Fibroblast of skin of scalp (primary cell): ENCODE measurements at regions not wholly inside any gene's neighbourhood (a gene's known extent, or its start where the extent isn't known, plus 50 kb on each side); places are given as distances from the start of the nearest gene placed in this dataset.

ENCODE experiments used
- DNase-seq: peaks from one replicate; pipeline ENCODE4 v3.0.0-alpha.2; 2013

DNA sequence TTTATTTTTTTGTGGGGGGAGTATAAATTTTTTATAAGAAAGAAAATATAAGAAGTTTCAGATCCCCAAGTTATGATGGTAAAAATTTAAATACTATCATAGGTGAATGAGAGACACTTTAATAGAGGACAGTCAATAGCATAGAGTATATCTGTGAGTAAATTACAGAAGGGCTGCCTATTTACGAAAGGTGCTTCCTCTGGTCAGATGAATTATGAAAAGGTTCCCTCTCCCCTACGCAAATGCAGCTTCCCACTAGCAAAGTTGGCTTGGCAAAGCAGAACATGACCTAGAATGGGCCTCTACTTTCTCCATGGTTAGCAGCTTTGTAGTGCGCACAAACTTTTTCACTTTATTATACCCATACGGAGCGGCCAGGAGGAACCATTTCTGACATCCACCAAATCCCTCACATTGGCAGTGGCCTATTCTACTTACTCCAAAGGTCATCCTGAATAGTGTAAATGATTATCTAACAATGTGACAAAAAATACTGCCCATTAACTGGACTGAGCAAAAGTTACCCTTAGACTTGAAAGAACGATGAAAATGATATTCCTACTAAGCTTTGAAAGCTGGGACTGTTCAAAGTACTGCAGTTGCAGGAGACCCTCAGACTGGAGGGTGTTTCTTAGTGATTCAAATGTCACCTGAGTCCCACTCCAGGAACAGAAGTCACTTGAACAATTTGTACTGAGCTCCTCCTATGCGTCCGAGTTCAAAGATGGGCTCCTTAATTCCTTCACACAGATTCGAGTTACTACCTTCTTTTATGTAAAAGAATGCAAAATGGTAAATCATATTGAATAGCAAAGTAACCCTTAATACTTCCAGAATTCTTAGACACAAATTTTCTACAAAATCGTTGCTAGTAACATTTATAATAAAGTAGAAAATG, 148.5 kb downstream of the NOL4 start:
- DNase-seq: no peak

GRCh38 chr18:34061226-34061625, 163.5 kb downstream of the NOL4 start:
- DNase-seq: no peak

- no peak for DNase-seq
Measured at GRCh38 chr18:34055227-34055626, 169.5 kb downstream of the NOL4 start.

DNA sequence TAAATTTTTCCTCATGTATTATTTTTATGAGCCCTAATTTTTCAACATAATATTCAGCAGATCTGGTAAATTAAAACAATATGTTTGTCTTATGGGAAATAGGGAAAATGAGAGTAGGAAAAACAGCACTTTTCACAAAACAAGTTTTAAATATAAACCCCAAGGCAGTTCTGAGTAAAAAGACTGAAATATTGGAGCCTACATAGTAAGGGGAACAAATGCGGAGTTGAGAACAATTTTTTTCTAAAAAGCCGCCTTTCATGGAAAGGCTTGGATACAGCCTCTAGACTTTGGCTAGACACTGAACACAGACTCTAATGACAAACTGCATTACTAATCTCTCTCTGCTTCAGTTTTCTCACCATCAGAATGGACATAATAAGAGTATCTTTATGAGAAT, 174.1 kb downstream of the NOL4 start:
- no peak for DNase-seq

GRCh38 chr18:34049511-34049910, 175.2 kb downstream of the NOL4 start:
- no peak for DNase-seq

DNA sequence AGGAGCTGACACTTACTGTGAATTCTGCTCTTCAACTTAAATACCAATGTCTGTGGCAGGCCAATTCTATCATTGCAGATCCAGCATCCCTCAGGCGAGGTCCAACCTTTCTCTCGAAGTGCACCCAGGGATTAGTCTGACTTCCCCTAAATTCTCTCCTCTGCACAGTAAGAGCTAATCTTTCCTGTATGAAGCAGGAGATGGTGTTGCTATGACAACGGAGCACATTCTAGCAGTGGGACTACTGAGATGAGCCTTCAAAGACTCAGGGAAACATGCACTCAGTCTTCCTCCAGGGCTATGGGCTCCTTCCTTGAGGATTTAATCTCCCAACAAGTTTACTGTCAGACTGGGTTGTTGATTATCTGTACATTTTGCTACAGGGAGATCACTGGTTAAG, 176.3 kb downstream of the NOL4 start:
- no peak for DNase-seq

- no peak for DNase-seq
Measured at GRCh38 chr18:34042423-34043146, 182.1 kb downstream of the NOL4 start.

DNA sequence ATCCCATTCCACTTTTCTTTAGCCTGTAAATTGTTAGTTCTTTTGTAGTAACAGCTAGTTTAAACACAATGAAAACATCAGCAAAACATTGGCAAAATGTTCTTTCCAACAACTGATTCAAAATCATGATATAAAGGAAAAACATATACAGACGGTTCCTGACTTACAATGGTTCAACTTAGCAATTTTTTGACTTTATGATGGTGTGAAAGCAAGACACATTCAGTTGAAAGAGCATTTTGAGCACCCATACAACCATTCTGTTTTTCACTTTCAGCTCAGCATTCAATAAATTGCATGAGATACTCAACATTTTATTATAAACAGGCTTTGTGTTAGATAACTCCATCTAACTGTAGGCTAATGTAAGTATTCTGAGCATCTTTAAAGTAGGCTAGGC, 185.1 kb downstream of the NOL4 start:
- DNase-seq: no peak

DNA sequence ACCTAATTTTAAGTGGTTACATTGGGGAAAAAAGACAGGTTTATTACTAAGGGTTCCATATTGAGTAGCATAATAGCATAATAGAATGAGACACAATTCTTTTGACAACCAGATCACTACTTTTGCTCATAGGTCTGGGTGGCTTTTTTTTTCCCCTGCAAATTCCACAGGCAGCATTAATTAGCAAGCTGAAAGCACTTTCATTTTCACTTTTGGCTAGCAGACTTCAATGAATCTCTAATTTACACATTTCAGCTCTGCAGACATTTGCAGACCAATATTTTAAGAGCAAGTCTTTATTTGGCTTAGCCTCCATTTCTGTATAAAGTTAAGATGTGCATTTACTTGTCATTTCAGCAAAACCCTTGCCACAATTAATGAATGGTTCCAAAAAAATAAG, 185.5 kb downstream of the NOL4 start:
- peak; percentile 1 for DNase-seq

- DNase-seq: peak; percentile 9
Measured at GRCh38 chr18:34038086-34038485, 186.6 kb downstream of the NOL4 start.

GRCh38 chr18:34033968-34034367, 190.7 kb downstream of the NOL4 start:
- no peak for DNase-seq

GRCh38 chr18:34031810-34032209, 192.9 kb downstream of the NOL4 start:
- no peak for DNase-seq

- no peak for DNase-seq
Measured at GRCh38 chr18:34028324-34028723, 196.4 kb downstream of the NOL4 start.

DNA sequence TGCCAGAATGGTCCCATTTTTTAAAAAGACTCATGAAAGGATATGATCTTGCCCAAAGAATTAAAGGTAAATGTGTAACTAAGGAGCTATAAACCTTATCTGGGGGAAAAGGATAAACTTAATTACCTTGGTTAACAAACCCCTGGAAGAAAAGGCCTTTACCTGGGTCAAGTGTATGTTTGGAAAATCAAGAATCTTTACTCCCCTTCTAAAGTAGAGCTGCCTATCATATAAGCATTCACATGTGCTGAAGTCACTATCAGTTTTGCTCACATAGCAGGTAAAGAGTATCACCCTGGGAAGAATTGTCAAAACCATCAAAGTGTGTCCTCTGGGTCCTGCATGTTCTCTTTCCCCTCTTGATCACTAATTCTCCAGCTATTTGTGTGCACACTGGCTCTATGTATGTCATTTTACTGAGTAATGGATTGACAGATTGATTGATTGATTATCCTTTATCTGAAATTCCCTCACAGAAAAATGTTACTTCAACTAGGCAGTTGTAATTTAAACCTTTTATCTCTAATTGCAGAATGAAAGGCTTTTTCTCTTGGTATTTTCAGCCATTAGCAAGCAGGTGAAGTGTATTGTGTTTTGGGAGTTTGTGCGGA, 199.4 kb downstream of the NOL4 start:
- no peak for DNase-seq

DNA sequence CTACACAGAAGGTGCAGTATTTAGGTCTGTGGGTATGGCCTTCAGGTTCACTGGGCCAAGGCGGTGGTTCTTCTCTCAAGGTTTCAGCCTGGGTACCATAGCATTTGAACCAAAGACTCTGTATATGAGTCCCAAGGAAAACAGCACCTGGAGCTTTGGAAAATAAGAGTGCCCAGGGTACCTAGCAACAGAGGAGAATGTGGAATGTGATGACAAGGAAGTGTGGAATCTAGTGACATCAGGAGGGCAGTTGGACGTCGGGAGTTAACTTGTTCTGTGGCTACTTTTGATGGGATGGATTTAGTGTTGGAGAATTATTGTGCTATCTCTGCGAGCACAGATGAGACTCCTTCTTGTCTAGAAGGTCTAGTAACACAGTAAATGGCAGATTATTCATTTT, 201.2 kb downstream of the NOL4 start:
- DNase-seq: peak; percentile 5

- no peak for DNase-seq
Measured at GRCh38 chr18:34018336-34018735, 206.4 kb downstream of the NOL4 start.

DNA sequence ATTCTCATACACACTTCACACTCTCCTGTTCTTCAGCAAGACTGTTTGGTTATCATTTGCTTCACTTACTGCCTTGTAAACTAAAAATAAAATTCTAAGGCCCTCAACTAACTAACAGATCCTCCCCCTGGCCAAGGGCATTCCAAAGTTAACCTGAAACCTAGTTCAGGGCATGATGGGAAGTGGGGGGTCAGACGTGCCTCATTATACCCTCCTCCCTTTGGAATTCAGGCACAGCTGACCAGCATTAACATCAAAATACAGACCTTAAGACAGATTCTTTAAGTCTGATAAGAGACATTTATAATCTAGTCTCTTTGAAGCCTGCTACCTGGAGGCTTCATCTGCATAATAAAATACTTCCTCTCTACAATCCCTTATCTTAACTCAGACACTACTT, 221.0 kb downstream of the NOL4 start:
- DNase-seq: no peak

GRCh38 chr18:34002130-34002529, 222.6 kb downstream of the NOL4 start:
- DNase-seq: no peak

DNA sequence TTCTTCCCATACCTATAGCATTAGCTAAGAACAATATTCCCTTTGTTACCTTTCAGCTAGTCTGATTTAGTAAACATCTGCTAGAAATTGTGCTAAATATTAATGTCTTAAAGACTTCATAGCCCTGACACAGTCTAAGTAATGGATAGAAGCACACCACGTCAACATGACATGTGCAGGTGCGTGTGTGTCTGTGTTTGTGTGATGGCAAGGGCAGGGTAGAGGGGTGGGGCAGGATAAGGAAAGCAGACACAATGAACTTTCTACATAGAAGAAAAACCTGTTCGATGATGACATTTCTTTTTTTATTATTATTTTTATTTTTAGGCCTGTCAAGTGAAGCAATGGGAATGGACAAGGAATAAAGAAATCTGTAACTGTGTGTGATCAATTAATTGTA, 223.3 kb downstream of the NOL4 start:
- DNase-seq: no peak

DNA sequence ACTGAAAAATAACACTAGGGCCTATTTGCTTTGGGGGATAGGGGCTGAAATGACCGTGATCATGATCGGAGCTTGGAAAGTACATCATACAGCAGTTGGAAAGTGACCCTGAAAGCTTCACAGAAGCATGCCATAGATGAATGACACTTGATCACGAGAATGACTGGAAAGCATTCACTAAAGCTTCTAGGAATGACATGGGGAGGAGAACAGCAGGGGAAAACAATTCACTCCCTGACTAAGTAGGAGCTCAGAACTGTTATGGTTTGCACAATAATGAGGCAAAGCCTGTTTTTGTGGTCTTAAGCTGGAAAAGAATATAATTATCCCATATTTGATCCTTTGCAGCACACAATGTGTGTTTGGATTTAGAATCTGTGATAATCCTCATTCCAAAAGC, 237.5 kb downstream of the NOL4 start:
- DNase-seq: no peak

- no peak for DNase-seq
Measured at GRCh38 chr18:33983126-33983525, 241.6 kb downstream of the NOL4 start.

DNA sequence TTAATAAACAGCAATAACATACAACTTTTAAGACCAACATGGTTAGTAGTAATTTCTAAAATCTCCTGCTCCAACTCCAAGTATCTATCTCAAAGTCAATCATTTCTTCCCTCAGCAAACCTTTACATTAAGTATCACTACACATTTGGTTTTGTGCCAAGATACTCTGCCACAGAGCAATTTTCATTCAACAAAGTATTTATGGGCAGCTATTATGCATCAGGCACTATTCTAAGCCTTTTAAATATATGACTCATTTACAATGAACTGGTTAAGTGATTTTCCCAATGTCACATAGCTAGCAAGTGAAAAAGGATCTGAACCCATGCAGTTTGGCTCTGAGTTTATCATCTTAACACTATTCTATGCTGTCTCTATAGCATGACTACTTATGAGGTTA, 264.3 kb downstream of the NOL4 start:
- DNase-seq: no peak

- no peak for DNase-seq
Measured at GRCh38 chr18:33959609-33960008, 265.1 kb downstream of the NOL4 start.

DNA sequence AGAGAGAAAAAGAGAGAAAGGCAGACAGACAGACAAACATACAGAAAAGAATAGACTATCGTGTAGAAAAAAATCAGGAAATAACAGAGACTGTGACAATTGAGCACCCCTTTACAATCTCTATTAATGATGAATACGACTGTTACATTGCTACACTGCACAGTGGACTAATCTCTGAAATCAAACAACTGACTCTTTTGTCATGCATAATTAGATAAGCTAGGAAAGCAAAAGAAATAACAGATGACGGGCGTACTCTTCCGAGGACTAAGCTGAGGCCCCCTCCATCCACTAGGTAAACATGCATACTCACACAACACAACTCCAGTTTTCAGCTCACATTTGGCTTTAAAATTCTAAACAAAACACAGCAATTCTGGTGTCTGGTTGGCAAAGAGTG, 267.0 kb downstream of the NOL4 start:
- no peak for DNase-seq
